Adipocyte (in vitro differentiated cells): ENCODE measurements at regions not wholly inside any gene's neighbourhood (a gene's known extent, or its start where the extent isn't known, plus 50 kb on each side); places are given as distances from the start of the nearest gene placed in this dataset.
A peak's percentile ranks its signal among the peaks of the same experiment; 100 is the strongest.

Experiments used
- DNase-seq: peaks from one replicate; pipeline ENCODE4 v3.0.0-alpha.2; 2015; ENCODE audit warnings: low read depth
- H3K27me3 ChIP-seq: replicated peaks from 2 replicates; pipeline ENCODE4 v1.7.0; 2013; ENCODE audit warnings: mild to moderate bottlenecking, low read length, moderate library complexity; ENCODE audit not compliant: control insufficient read depth, insufficient read depth
- H3K36me3 ChIP-seq: 2 replicates; pipeline ENCODE4 v1.7.0; 2013; ENCODE audit warnings: low read length, mild to moderate bottlenecking, moderate library complexity; ENCODE audit not compliant: control insufficient read depth, insufficient read depth, severe bottlenecking
- H3K4me1 ChIP-seq: 2 replicates; pipeline ENCODE4 v1.7.0; 2013; ENCODE audit warnings: mild to moderate bottlenecking, low read length, moderate library complexity; ENCODE audit not compliant: control insufficient read depth, insufficient read depth
- H3K4me3 ChIP-seq: 2 replicates; pipeline ENCODE4 v1.7.0; 2013; ENCODE audit warnings: mild to moderate bottlenecking, low read length, moderate library complexity
- H3K9ac ChIP-seq: 2 replicates; pipeline ENCODE4 v1.7.0; 2013; ENCODE audit warnings: mild to moderate bottlenecking, low read length, moderate library complexity
- H3K9me3 ChIP-seq: 2 replicates; pipeline ENCODE4 v1.7.0; 2013; ENCODE audit warnings: mild to moderate bottlenecking, low read length, moderate library complexity; ENCODE audit not compliant: control insufficient read depth

DNA sequence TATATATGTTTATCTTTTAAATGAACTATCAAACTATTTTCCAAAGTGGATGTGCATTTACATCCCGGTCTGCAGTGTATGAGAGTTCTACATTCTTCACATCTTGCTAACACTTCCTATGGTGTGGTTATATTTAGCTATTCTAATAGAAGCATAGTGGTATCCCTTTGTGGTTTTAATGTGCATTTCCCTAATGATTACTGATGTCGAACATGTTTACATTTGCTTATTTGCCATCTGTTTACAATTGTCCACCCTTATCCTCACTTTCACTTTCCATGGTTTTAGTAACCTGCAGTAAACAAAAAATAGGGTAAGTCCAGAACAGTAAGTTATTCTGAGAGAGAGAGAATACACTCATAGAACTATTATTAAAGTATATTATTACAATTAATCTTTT, 360.5 kb upstream of the NAALADL2 start:
- no peak overlapping the region for H3K4me3 ChIP-seq
- H3K9ac ChIP-seq: no peak overlapping the region
- no peaks in the 10 kb centered on the region for H3K9me3 ChIP-seq
- H3K27me3 ChIP-seq: no peaks in the 10 kb centered on the region
- peaks cover 17% of the 10 kb centered on the region for H3K4me1 ChIP-seq
- no peaks in the 10 kb centered on the region for H3K36me3 ChIP-seq
- DNase-seq: peak; percentile 35

DNA sequence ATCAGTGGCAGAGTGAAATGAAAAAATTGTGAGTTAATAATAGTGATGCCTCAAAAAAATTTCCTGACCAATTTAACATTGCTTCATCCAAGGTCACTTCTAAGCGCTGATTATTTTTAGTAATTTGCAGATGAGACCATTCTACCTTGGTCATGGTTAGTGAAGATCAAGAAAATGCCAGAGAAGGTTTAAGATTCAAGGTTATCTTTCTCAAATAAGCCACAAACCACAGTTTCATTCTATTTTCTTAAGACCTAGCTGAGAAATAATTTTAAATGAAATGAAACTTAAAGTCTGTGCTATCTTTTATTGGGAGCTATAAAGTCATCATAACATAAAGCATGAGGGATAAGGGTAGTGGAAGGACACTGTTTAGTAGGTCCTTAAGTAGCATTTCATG, 353.9 kb upstream of the NAALADL2 start:
- Histone ChIP-seq H3K9ac (no peak overlapping the region), H3K36me3 (no peaks in the 10 kb centered on the region), H3K4me1 (no peaks in the 10 kb centered on the region), H3K27me3 (no peaks in the 10 kb centered on the region), H3K9me3 (no peaks in the 10 kb centered on the region), H3K4me3 (no peak overlapping the region)
- no peak for DNase-seq

DNA sequence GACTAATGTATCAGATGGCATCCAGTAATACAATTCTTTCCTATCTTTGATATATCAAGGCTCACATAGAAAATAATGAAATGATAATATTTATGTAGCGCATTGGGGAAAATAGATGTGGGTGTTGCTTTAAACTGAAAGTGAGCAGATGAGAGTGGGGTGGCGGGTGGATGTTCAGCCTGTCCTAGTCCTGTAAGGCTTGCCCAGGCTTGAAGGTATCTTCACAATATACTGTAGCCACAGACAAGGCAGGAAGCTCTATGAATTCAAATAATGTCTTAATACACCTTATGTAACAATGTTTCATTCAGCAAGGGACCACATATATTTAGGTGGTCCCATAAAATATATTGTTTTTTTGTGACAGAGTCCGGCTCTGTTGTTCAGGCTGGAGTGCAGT, 334.9 kb upstream of the NAALADL2 start:
- Histone ChIP-seq H3K27me3 (no peaks in the 10 kb centered on the region), H3K9ac (no peak overlapping the region)

DNA sequence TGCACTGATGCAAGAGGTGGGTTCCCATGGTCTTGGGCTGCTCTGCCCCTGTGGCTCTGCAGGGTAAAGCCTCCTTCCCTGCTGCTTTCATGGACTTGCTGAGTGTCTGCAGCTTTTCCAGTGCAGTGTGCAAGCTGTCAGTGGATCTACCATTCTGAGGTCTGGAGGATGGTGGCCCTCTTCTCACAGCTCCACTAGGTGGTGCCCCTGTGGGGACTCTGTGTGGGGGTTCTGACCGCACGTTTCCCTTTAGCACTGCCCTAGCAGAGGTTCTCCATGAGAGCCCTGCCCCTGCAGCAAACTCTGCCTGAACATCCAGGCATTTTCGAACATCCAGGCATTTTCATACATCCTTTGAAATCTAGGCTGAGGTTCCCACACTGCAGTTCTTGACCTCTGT, 329.8 kb upstream of the NAALADL2 start:
- no peak overlapping the region for H3K9ac ChIP-seq
- no peak for DNase-seq

More for the DNA sequence above, 334.9 kb upstream of the NAALADL2 start:
- H3K36me3 ChIP-seq: no peaks in the 10 kb centered on the region
- H3K4me1 ChIP-seq: no peaks in the 10 kb centered on the region
- no peak for DNase-seq
- H3K4me3 ChIP-seq: no peak overlapping the region
- no peaks in the 10 kb centered on the region for H3K9me3 ChIP-seq

DNA sequence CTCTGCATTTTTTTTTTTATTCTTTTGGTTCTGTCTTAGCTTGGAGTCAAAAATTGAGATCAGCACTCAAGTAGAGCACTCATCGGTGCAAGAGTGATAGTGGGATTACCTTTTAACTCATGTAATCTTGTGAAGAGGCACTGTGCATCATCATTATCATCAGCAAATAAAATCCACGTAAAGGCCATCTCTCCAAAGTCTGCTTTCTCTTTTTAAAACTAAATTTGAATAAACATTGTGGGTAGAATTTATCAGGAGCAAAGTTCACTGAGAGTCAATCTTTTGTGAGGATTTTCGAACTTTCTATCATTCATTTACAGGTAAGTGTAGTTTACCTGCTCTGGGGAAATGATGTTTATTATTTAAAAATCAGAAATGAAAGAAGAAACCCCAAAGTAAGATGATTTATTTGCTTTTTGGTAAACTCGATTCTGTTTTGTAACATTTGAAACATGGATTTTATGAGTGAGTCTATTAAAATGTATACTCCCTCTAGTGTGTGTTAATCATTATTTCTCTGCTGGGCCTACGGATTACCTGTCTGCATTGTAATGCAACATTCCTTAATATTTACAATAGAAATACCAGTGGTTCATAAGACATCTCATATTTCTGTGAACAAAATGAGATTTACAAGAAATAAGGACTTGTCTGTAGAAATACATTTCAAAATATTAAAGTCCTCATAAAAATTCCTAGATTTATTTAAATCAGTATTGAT, 327.7 kb upstream of the NAALADL2 start:
- Histone ChIP-seq H3K27me3 (no peaks in the 10 kb centered on the region), H3K9me3 (no peaks in the 10 kb centered on the region), H3K36me3 (no peaks in the 10 kb centered on the region), H3K4me1 (no peaks in the 10 kb centered on the region), H3K4me3 (no peak overlapping the region), H3K9ac (no peak overlapping the region)
- no peak for DNase-seq

More for the DNA sequence above, 329.8 kb upstream of the NAALADL2 start:
- H3K27me3 ChIP-seq: no peaks in the 10 kb centered on the region
- no peak overlapping the region for H3K4me3 ChIP-seq
- H3K4me1 ChIP-seq: no peaks in the 10 kb centered on the region
- no peaks in the 10 kb centered on the region for H3K36me3 ChIP-seq
- no peaks in the 10 kb centered on the region for H3K9me3 ChIP-seq

DNA sequence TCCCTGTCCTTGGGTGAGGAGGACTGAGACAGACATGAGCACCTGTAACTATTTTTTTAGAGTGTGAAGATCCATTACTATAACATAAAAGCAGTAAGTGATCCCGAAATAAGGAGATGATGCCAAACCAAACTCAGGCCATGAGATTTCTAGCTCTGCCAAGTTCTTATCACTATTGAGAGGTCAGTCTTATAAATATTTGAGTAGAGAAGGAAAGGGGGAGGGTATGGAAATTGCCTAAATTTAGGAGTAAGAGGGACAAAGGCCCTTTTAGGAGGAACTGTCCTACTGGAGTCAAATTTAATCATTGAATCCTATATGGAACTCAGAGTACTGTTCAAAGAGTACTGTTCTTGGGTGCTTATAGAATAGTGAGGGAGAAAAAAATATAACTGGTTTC, 326.9 kb upstream of the NAALADL2 start:
- H3K27me3 ChIP-seq: no peaks in the 10 kb centered on the region
- no peak overlapping the region for H3K4me3 ChIP-seq
- no peak overlapping the region for H3K9ac ChIP-seq
- H3K9me3 ChIP-seq: no peaks in the 10 kb centered on the region
- H3K4me1 ChIP-seq: no peaks in the 10 kb centered on the region
- no peak for DNase-seq
- no peaks in the 10 kb centered on the region for H3K36me3 ChIP-seq

DNA sequence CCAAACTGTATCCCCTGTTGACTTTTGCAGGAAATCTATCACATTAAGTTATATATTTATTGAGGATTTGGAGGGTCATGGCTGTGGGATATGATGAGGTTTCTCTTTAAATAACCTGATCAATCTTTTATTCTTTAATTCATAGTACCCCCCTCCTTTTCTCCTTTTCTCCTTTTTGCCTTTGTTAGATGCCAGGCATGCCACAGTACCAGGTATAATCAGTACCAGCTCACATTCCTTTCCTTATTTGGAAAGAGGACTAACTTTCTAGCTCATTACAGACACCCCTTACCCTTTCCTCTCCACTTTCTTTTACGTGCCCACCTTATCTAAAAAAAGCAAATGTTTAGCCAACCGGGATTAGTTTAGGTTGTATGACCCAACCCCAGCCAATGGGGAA, 326.4 kb upstream of the NAALADL2 start:
- Histone ChIP-seq H3K36me3 (no peaks in the 10 kb centered on the region), H3K4me1 (no peaks in the 10 kb centered on the region), H3K27me3 (no peaks in the 10 kb centered on the region), H3K9me3 (no peaks in the 10 kb centered on the region), H3K9ac (no peak overlapping the region), H3K4me3 (no peak overlapping the region)
- no peak for DNase-seq

DNA sequence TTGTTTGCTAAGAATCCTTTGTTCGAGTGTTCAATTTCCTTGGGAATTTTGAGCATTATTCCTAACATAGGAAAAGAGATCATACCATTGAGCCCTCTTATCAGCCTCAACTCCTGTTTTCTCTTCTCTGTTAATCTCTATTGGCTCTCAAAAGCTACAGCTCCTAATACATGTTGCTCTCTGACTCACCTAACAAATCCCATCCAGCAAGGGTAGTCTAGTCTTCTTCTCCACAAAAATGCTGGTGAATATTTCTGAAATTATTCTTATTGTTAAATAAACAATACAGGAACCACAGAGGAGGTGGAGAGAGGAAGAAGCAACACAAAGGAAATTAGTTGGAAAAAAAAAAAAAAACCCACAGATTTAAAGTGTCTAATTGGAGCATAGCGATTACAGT, 325.8 kb upstream of the NAALADL2 start:
- Histone ChIP-seq H3K27me3 (no peaks in the 10 kb centered on the region), H3K4me1 (no peaks in the 10 kb centered on the region)
- peak; percentile 56 for DNase-seq

DNA sequence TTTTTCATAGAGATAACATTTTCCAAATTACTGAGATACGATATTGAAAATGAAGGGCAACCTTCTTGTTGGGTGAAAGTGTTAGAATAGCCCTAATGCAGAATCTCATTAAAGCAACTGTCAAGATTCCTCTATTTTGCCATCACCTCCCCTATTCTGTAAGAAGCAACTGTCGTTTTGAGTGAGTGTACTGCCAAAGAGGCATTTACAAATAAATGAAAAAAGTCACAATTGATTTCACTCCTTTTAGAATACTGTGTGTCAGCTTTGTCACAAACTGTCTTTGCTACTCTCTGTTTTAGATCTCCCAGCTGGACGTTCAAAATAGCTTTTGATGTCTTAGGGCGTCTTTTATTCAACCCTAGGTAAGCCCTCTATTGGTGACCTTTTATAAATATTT, 322.8 kb upstream of the NAALADL2 start:
- Histone ChIP-seq H3K4me1 (no peaks in the 10 kb centered on the region), H3K27me3 (no peaks in the 10 kb centered on the region), H3K36me3 (no peaks in the 10 kb centered on the region), H3K4me3 (no peak overlapping the region), H3K9me3 (no peaks in the 10 kb centered on the region), H3K9ac (no peak overlapping the region)
- no peak for DNase-seq

More for the DNA sequence above, 325.8 kb upstream of the NAALADL2 start:
- Histone ChIP-seq H3K36me3 (no peaks in the 10 kb centered on the region), H3K4me3 (no peak overlapping the region), H3K9ac (no peak overlapping the region), H3K9me3 (no peaks in the 10 kb centered on the region)

DNA sequence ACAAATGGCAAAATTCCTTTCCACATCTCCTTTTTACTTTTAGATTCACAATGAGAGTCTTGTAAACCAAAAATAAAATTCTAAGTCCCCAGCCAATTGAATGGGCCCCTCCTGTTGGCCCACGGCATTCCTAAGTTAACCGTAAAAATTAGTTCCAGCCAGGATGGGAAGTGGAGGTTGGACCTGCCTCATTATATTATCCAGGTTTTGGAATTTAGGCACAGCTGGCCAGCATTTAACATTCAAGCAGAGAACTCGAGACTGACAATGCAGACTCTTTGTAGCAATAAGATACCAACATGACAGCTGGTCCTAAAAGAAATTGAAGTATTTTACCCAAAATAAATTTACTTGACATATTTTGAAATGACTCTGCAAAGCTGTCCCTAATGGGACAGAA, 321.0 kb upstream of the NAALADL2 start:
- no peaks in the 10 kb centered on the region for H3K4me1 ChIP-seq
- H3K9me3 ChIP-seq: no peaks in the 10 kb centered on the region
- no peaks in the 10 kb centered on the region for H3K36me3 ChIP-seq
- no peaks in the 10 kb centered on the region for H3K27me3 ChIP-seq
- DNase-seq: no peak
- no peak overlapping the region for H3K4me3 ChIP-seq
- H3K9ac ChIP-seq: no peak overlapping the region

DNA sequence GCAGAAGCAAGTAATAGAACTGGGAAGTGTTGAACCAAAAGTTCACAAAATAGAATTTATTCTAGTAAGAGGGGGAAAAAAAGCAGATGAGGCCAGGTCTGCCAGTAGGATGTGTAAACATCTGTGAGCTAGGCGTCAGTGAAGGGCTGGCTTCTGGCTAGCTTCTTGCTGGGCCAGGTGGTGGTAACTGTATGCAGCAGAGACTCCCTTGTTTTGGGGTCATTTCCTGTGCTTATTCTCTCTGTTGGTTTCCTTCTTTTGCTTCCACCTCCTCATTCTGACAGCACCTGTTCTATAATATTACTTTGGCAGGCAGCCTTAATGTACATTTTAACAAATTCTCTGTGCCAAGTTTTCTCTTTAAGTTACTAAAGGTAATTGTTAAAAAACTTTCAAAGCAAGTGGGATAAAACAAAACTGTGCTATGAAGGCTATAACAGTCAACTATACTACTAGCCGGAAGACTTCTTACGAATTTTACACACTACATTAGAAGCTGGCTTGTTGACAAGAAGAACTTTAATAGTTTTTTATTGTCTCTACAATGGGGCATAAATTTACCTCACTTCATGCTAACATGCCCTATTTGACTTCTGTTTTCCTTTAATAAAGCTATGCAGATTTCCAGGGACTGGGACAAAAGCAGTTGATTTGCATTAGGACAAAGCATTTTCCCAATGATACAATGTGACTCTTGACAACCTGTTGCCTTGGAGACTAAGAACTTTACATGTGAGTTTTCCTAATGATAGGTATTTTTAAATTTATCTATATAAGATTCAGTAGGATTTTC, 318.8 kb upstream of the NAALADL2 start:
- Histone ChIP-seq H3K36me3 (no peaks in the 10 kb centered on the region), H3K27me3 (no peaks in the 10 kb centered on the region), H3K4me3 (no peak overlapping the region), H3K9ac (no peak overlapping the region), H3K4me1 (no peaks in the 10 kb centered on the region), H3K9me3 (no peaks in the 10 kb centered on the region)
- no peak for DNase-seq
